Activated T-helper 2 cell treated with anti-CD3 and anti-CD28 coated beads, Interferon-gamma antibody, Interleukin-2, Interleukin-4, amounts not matched to agents 10 μg/mL and 5 μg/mL and 100 μg/mL, durations not matched to agents 14 hours and 24 hours and 36 hours (primary cell): ENCODE measurements at regions not wholly inside any gene's neighbourhood (a gene's known extent, or its start where the extent isn't known, plus 50 kb on each side); places are given as distances from the start of the nearest gene placed in this dataset.

Experiments used
- DNase-seq: peaks from one replicate; pipeline ENCODE4 v3.0.0; 2021; ENCODE audit warnings: low spot score
- H3K27ac Mint-ChIP-seq: one replicate; pipeline ENCODE4 v1.8.0; 2021; ENCODE audit warnings: mixed read lengths
- H3K27me3 Mint-ChIP-seq: one replicate; pipeline ENCODE4 v1.8.0; 2021; ENCODE audit warnings: low read depth, mixed read lengths
- H3K36me3 Mint-ChIP-seq: one replicate; pipeline ENCODE4 v1.8.0; 2021; ENCODE audit warnings: low read depth, mixed read lengths
- H3K4me1 Mint-ChIP-seq: one replicate; pipeline ENCODE4 v1.8.0; 2021; ENCODE audit warnings: low read depth, mixed read lengths
- H3K4me3 Mint-ChIP-seq: one replicate; pipeline ENCODE4 v1.8.0; 2021; ENCODE audit warnings: low read depth, mild to moderate bottlenecking, moderate library complexity, mixed read lengths
- H3K9me3 Mint-ChIP-seq: one replicate; pipeline ENCODE4 v1.8.0; 2021; ENCODE audit warnings: mixed read lengths
- intact Hi-C: fragments of 100-400 bp; cut with micrococcal nuclease; formaldehyde crosslinking; loops from one replicate; pipeline ENCODE4 v1.15.1; 2023

- Mint-ChIP-seq H3K27ac (no peak overlapping the region), H3K27me3 (peaks cover 9% of the 10 kb centered on the region), H3K36me3 (no peaks in the 10 kb centered on the region), H3K9me3 (no peaks in the 10 kb centered on the region), H3K4me1 (no peaks in the 10 kb centered on the region), H3K4me3 (no peak overlapping the region)
- intact Hi-C loops: no loop called here
- no peak for DNase-seq
These were observed 133.5 kb upstream of the ZBED5 start for GRCh38 chr11:10991393-10991792.

- no peak overlapping the region for H3K27ac Mint-ChIP-seq
- H3K9me3 Mint-ChIP-seq: no peaks in the 10 kb centered on the region
- H3K27me3 Mint-ChIP-seq: peaks cover 9% of the 10 kb centered on the region
- H3K4me1 Mint-ChIP-seq: no peaks in the 10 kb centered on the region
- H3K36me3 Mint-ChIP-seq: no peaks in the 10 kb centered on the region
- intact Hi-C loops: no loop called here
- H3K4me3 Mint-ChIP-seq: no peak overlapping the region
- no peak for DNase-seq
These were observed 132.9 kb upstream of the ZBED5 start for GRCh38 chr11:10990637-10991193.

- H3K9me3 Mint-ChIP-seq: no peaks in the 10 kb centered on the region
- DNase-seq: no peak
- H3K27ac Mint-ChIP-seq: no peak overlapping the region
- intact Hi-C loops: no loop called here
- peaks cover 9% of the 10 kb centered on the region for H3K27me3 Mint-ChIP-seq
- H3K4me3 Mint-ChIP-seq: no peak overlapping the region
- H3K4me1 Mint-ChIP-seq: no peaks in the 10 kb centered on the region
- H3K36me3 Mint-ChIP-seq: no peaks in the 10 kb centered on the region
These were observed 132.3 kb upstream of the ZBED5 start for GRCh38 chr11:10990160-10990559.

GRCh38 chr11:10986006-10986405 is 128.2 kb upstream of the ZBED5 start:
- Mint-ChIP-seq H3K27ac (no peak overlapping the region), H3K27me3 (peaks cover 4% of the 10 kb centered on the region)
- intact Hi-C loops: no loop called here

GRCh38 chr11:10984742-10985141 is 126.9 kb upstream of the ZBED5 start:
- no peaks in the 10 kb centered on the region for H3K36me3 Mint-ChIP-seq
- intact Hi-C loops: no loop called here
- DNase-seq: no peak
- H3K27ac Mint-ChIP-seq: no peak overlapping the region
- H3K4me1 Mint-ChIP-seq: no peaks in the 10 kb centered on the region
- no peak overlapping the region for H3K4me3 Mint-ChIP-seq
- peaks cover 4% of the 10 kb centered on the region for H3K27me3 Mint-ChIP-seq
- no peaks in the 10 kb centered on the region for H3K9me3 Mint-ChIP-seq

More at GRCh38 chr11:10986006-10986405, 128.2 kb upstream of the ZBED5 start:
- Mint-ChIP-seq H3K9me3 (no peaks in the 10 kb centered on the region), H3K36me3 (no peaks in the 10 kb centered on the region), H3K4me1 (no peaks in the 10 kb centered on the region), H3K4me3 (no peak overlapping the region)
- no peak for DNase-seq

GRCh38 chr11:10984250-10984649 is 126.4 kb upstream of the ZBED5 start:
- DNase-seq: no peak
- Mint-ChIP-seq H3K4me3 (no peak overlapping the region), H3K36me3 (no peaks in the 10 kb centered on the region), H3K27ac (no peak overlapping the region), H3K9me3 (no peaks in the 10 kb centered on the region), H3K4me1 (no peaks in the 10 kb centered on the region), H3K27me3 (peaks cover 4% of the 10 kb centered on the region)
- intact Hi-C loops: no loop called here

- H3K36me3 Mint-ChIP-seq: no peaks in the 10 kb centered on the region
- intact Hi-C loops: no loop called here
- peaks cover 10% of the 10 kb centered on the region for H3K27me3 Mint-ChIP-seq
- DNase-seq: no peak
- no peaks in the 10 kb centered on the region for H3K4me1 Mint-ChIP-seq
- H3K9me3 Mint-ChIP-seq: no peaks in the 10 kb centered on the region
- no peak overlapping the region for H3K4me3 Mint-ChIP-seq
- H3K27ac Mint-ChIP-seq: no peak overlapping the region
These were observed 125.1 kb upstream of the ZBED5 start for GRCh38 chr11:10982704-10983510.

GRCh38 chr11:10979529-10979928 is 121.7 kb upstream of the ZBED5 start:
- intact Hi-C loops: no loop called here
- Mint-ChIP-seq H3K4me3 (no peak overlapping the region), H3K36me3 (no peaks in the 10 kb centered on the region), H3K27me3 (peaks cover 13% of the 10 kb centered on the region), H3K27ac (no peak overlapping the region), H3K4me1 (no peaks in the 10 kb centered on the region), H3K9me3 (no peaks in the 10 kb centered on the region)
- no peak for DNase-seq

GRCh38 chr11:10978198-10978597 is 120.3 kb upstream of the ZBED5 start:
- Mint-ChIP-seq H3K36me3 (no peaks in the 10 kb centered on the region), H3K27me3 (peaks cover 14% of the 10 kb centered on the region), H3K9me3 (no peaks in the 10 kb centered on the region), H3K27ac (no peak overlapping the region), H3K4me3 (no peak overlapping the region), H3K4me1 (no peaks in the 10 kb centered on the region)
- no peak for DNase-seq
- intact Hi-C loops: no loop called here

- H3K27me3 Mint-ChIP-seq: peaks cover 12% of the 10 kb centered on the region
- DNase-seq: no peak
- no peaks in the 10 kb centered on the region for H3K4me1 Mint-ChIP-seq
- no peaks in the 10 kb centered on the region for H3K36me3 Mint-ChIP-seq
- no peaks in the 10 kb centered on the region for H3K9me3 Mint-ChIP-seq
- no peak overlapping the region for H3K4me3 Mint-ChIP-seq
- intact Hi-C loops: no loop called here
- H3K27ac Mint-ChIP-seq: no peak overlapping the region
These were observed 117.5 kb upstream of the ZBED5 start for GRCh38 chr11:10975287-10975721.

GRCh38 chr11:10973416-10973815 is 115.6 kb upstream of the ZBED5 start:
- peaks cover 8% of the 10 kb centered on the region for H3K27me3 Mint-ChIP-seq
- no peaks in the 10 kb centered on the region for H3K4me1 Mint-ChIP-seq
- DNase-seq: no peak
- no peaks in the 10 kb centered on the region for H3K9me3 Mint-ChIP-seq
- H3K36me3 Mint-ChIP-seq: no peaks in the 10 kb centered on the region
- H3K27ac Mint-ChIP-seq: no peak overlapping the region
- intact Hi-C loops: no loop called here
- no peak overlapping the region for H3K4me3 Mint-ChIP-seq

GRCh38 chr11:10970926-10971325 is 113.1 kb upstream of the ZBED5 start:
- Mint-ChIP-seq H3K9me3 (no peaks in the 10 kb centered on the region), H3K27ac (no peak overlapping the region), H3K27me3 (peaks cover 5% of the 10 kb centered on the region), H3K36me3 (no peaks in the 10 kb centered on the region), H3K4me1 (no peaks in the 10 kb centered on the region), H3K4me3 (no peak overlapping the region)
- DNase-seq: no peak
- intact Hi-C loops: no loop called here

- no peak for DNase-seq
- H3K36me3 Mint-ChIP-seq: no peaks in the 10 kb centered on the region
- intact Hi-C loops: no loop called here
- no peaks in the 10 kb centered on the region for H3K9me3 Mint-ChIP-seq
- H3K4me1 Mint-ChIP-seq: no peaks in the 10 kb centered on the region
- peaks cover 11% of the 10 kb centered on the region for H3K27me3 Mint-ChIP-seq
- H3K27ac Mint-ChIP-seq: no peak overlapping the region
- H3K4me3 Mint-ChIP-seq: no peak overlapping the region
These were observed 111.5 kb upstream of the ZBED5 start for GRCh38 chr11:10969387-10969786.
